ENCODE measurements at regions not wholly inside any gene's neighbourhood (a gene's known extent, or its start where the extent isn't known, plus 50 kb on each side); places are given as distances from the start of the nearest gene placed in this dataset.

- no peak for TF ChIP-seq CTCF (IDR thresholded peaks at IDR 0.05)
- no peak for TF ChIP-seq POLR2A (IDR thresholded peaks at IDR 0.05)
Measured at GRCh38 chr3:157631478-157631877, 128.3 kb upstream of the VEPH1 start.

Data from testis (tissue), 2 donors.